ENCODE measurements at regions not wholly inside any gene's neighbourhood (a gene's known extent, or its start where the extent isn't known, plus 50 kb on each side); places are given as distances from the start of the nearest gene placed in this dataset.

DNA sequence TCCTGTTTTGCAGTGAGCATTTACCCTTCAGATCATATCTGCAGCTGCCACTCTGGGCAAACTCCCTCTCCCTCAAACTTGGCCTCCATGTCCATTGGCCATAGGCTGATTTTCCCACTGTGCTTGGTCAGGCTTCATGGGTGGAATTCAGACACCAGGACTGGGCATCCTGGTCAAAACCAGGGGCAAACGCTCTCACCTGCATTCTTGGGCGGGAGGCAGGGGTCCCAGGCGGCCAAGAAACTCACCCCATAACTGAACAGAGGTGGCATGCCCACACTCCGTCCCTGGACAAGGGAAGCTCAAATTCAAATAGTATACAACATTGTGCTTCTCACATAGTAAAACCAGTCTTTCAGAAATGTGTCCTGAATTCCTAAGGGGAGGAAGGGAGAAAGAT is 81.1 kb upstream of the ZNF648 start:
- POLR2A ChIA-PET = no interaction called here
- CTCF ChIA-PET = interaction anchor here (0.7 to 4.4 kb wide), 14 partner anchors 10 to 290 kb away, joined by 3 to 64 read pairs (median 4); partner anchors contain the start of genes GLUL and TEDDM1

DNA sequence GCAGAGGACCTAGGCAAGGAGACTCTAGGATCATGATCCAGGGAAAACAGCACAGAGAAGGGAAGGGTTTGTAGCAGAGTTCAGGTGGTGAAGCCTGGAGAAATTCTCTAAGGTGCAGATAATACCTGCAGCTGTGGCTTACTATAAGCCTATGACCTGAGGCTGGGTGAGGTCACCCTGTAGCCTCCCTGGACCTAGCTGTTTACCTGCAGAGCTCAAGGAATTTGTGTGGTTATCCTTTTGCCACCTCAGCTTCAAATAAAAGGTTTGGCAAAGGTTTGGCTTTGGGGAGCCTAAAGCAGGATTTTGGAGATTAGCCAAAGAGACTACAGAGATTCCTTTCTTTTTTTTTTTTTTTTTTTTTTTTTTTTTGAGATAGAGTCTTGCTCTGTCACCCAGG is 79.5 kb upstream of the ZNF648 start:
- POLR2A ChIA-PET = no interaction called here
- CTCF ChIA-PET = interaction anchor here (0.7 to 2.2 kb wide), 3 partner anchors 60 to 600 kb away, joined by 3 to 6 read pairs (median 4); no protein-coding TSS in a partner anchor

GRCh38 chr1:182139496-182139895 is 78.0 kb upstream of the ZNF648 start:
- CTCF ChIA-PET = interaction anchor here (2.2 kb wide), 1 partner anchor 256 kb away, joined by 6 read pairs; no protein-coding TSS in a partner anchor
- POLR2A ChIA-PET = interaction anchor here (0.7 kb wide), 1 partner anchor 622 kb away, joined by 8 read pairs; no protein-coding TSS in a partner anchor

GRCh38 chr1:182137546-182137945 is 76.0 kb upstream of the ZNF648 start:
- ChIA-PET CTCF (no interaction called here), POLR2A (no interaction called here)

- ChIA-PET POLR2A (no interaction called here), CTCF (no interaction called here)
Observed at GRCh38 chr1:182135946-182136345, 74.4 kb upstream of the ZNF648 start.

DNA sequence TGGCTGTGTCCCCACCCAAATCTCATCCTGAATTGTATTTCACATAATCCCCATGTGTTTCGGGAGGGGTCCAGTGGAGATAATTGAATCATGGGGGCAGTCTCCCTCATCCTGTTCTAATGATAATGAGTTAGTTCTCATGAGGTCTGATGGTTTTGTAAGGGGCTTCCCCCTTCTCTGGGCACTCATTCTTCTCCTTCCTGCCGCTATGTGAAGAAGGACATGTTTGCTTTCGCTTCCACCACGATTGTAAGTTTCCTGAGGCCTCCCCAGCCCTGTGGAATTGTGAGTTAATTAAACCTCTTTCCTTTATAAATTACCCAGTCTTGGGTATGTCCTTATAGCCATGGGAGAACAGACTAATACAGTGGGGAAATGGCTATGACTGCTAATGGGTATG is 72.7 kb upstream of the ZNF648 start:
- ChIA-PET CTCF (no interaction called here), POLR2A (no interaction called here)

- POLR2A ChIA-PET = no interaction called here
- CTCF ChIA-PET = no interaction called here
Observed at GRCh38 chr1:182133181-182133580, 71.7 kb upstream of the ZNF648 start.

DNA sequence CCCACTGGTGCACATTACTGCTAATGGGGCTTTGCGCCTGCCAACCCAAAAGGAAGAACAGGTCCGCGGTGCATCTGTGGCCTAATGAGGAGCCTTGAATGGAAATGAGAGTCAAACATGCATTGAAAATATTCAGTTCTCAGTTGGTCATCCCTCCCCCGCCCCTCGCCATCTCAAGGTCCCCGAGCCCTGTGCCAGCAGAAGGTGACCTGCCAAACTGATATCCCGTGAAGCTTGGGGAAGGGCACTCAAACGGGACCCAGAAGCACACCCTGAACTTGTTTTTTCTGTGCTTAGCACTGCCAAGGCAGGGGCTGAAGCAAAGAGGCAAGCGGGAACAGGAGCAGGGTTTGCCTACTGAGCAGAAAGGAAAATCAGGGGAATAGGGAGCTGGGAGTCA is 67.9 kb upstream of the ZNF648 start:
- POLR2A ChIA-PET = no interaction called here
- CTCF ChIA-PET = interaction anchor here (0.6 kb wide), 1 partner anchor 260 kb away, joined by 3 read pairs; no protein-coding TSS in a partner anchor

DNA sequence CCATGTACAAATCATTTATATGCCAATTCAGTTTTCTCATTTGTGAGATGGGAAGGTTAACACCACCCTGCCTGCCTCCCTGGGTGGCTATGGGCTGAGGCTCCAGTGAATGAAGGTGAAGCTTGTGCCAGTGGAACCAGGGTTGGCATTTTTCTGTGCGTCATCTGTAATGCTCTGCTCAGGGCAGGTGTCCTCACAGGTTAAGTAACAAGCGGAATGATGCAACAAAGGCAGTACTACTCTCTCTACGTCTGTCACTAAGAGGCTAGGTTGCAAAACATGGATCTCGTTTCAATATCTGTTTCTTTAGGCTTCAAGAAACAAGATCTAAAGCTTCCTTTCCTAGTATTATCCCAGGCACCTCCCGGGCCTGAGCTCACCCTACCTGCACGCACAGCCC is 67.0 kb upstream of the ZNF648 start:
- ChIA-PET CTCF (no interaction called here), POLR2A (no interaction called here)

- CTCF ChIA-PET = no interaction called here
- POLR2A ChIA-PET = no interaction called here
Observed at GRCh38 chr1:182127656-182128055, 66.1 kb upstream of the ZNF648 start.

GRCh38 chr1:182126272-182126800 is 64.8 kb upstream of the ZNF648 start:
- ChIA-PET CTCF (no interaction called here), POLR2A (no interaction called here)

- ChIA-PET POLR2A (no interaction called here), CTCF (no interaction called here)
Observed at GRCh38 chr1:182122913-182123260, 61.4 kb upstream of the ZNF648 start.

DNA sequence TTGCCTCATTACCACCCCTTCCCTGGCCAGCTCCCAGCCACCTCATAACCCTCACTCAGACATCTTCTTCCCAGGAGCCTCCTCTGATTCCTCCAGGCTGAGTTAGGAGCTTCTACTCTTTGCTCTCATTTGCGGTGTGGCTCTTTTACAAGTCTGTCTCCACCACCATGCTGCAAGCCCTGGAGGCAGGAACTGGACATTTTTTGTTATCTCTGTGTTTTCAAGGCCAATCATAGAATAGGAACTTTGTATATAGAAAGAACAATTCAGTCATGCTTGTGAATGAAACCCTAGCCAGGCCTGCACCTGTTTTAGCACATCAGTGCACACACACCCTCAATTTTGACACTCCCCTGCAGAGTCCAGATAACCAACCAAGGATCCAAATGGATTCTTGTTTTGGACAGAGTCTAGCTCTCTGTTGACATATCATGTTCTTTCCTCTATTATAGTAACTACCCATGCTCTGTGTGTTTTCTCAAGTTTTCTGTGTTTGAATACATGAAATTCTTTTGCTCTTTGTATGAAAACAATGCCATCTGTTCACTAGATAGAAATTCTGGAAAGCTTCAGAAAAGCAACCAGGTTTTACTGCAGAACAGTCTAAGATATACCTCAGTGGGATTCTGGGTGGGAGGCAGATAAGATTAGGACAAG is 60.9 kb upstream of the ZNF648 start:
- CTCF ChIA-PET = no interaction called here
- POLR2A ChIA-PET = no interaction called here

DNA sequence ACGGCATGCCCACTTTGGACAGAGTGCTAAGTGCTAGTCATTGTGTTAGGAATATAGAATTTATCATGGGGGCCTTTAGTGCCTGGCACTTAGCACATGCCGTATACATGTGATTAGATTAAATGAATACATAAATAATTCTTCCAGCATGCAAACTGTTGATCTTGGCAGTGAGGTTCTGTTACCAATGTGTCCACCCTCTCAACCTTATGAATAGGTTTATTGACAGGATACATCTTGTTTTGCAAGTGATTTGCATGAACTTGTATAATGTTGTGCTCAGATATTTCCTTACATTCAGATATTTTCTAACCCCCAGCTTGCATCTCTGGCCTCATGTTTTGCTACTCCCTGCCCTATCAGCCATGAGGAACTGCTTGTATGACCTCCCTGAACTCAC is 60.3 kb upstream of the ZNF648 start:
- CTCF ChIA-PET = no interaction called here

GRCh38 chr1:182120411-182121258 is 59.1 kb upstream of the ZNF648 start:
- POLR2A ChIA-PET = no interaction called here
- CTCF ChIA-PET = no interaction called here

More for the DNA sequence above, 60.3 kb upstream of the ZNF648 start:
- POLR2A ChIA-PET = no interaction called here

DNA sequence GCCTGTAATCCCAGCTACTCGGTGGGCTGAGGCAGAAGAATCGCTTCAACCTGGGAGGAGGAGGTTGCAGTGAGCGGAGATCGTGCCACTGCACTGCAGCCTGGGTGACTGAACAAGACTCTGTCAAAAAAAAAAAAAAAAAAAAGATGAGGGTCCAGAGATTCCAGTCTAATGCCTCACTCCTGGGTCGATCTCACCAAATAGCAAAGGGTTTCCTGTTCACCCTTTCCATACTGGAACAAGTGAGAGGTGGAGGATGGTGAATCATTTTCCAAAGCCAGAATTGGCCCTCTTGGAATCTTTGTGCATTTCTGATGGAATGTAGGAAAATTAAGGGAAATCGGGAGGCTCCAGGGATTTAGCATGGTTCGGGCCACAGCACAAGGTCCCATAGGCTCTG is 58.1 kb upstream of the ZNF648 start:
- CTCF ChIA-PET = no interaction called here
- POLR2A ChIA-PET = no interaction called here

GRCh38 chr1:182118851-182119250 is 57.3 kb upstream of the ZNF648 start:
- ChIA-PET CTCF (no interaction called here), POLR2A (no interaction called here)

DNA sequence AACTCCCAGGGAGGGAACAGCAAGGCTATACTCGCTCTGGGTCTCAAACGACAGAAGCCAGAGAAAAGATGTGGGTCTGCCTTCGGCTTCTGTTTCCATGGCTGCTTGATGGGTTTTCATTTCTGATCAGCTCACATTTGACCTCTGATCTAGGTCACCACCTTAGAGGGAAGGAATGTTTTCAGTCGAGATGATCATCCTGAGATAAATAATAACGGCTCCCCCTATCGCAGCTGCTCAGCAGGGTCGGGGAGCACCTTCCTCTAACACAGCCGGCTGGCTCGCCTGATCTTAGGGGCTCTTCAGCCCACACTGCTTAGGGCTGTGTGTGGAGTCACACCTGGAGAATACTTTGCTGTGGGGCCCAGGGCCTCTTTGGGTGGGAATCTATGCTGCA is 53.1 kb upstream of the ZNF648 start:
- CTCF ChIA-PET = no interaction called here
- POLR2A ChIA-PET = no interaction called here

GRCh38 chr1:182113879-182114626 is 52.5 kb upstream of the ZNF648 start:
- ChIA-PET CTCF (no interaction called here), POLR2A (no interaction called here)

GRCh38 chr1:182111496-182111895 is 50.0 kb upstream of the ZNF648 start:
- CTCF ChIA-PET = no interaction called here
- POLR2A ChIA-PET = no interaction called here
